ENCODE measurements at regions not wholly inside any gene's neighbourhood (a gene's known extent, or its start where the extent isn't known, plus 50 kb on each side); places are given as distances from the start of the nearest gene placed in this dataset.
A peak's percentile ranks its signal among the peaks of the same experiment; 100 is the strongest.

DNA sequence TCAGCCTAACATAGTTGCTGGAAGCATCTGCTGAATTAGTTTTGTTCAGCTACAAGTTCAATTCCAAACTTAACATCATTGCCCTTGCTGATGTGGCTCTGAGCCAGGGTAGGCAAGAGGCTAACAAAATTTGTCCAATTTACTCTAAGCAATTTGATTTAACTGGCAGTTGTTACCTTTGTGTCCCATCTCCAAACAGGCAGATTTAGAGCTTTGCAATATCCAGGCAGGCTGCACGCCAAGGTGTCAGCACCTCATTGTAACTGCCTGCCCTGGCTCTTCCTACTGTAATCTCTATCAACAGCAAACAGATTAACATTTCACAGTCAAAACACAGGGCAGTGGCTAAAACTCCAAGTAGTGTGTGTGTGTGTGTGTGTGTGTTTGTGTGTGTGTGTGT is 2070.6 kb downstream of the PCDH7 start:
- no peak for DNase-seq

DNA sequence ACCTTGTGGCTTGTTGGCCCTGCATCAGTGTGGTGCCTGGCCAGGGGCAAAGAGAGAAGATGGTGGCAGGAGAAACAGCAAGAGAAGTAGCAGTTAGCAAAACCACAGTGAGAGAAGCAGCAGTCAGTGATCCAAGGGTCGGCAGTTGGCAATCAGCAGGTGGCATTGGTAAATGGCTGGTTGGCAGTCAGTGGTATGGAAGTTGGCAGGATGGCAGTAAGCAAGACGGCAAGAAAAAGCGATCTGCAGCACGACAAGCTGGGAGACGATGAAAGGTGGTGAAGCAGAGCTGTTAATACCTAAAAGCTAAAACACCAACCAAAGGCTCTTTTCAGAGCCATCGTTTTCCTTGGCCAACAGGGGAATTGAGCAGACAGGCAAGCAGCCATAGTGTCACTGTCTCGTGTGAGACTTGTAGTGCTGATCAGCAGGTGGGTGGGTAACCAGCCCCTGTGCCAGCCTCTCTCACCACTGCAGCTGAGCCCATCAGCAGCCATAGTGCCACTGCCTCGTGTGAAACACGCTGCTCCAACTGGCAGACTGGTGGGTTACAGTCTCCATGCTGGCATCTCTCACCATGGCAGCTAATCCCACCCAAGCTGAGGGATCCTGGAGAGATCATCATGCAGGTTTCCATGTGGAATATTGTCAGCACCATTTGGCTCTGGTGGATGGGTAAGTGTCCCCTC is 2078.4 kb downstream of the PCDH7 start:
- no peak for DNase-seq

DNA sequence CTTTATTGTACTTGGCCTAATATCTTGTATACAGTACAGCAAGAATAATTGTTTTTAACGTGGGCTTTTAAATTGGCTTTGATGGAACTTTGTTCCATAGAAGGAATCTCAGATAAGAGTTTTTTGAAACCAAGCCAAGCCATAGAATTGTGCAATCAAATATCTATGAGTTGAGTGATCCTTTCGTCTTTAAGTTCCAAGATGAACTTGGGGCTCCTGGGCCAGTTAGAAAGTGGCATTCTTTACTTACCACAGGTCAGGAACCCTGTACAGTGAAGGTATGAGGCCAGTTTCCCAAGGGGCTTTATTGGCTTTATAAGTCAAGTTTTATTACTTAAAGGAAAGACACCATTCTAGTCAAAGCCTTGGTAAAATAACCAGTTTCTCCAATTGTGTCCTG is 2104.2 kb downstream of the PCDH7 start:
- no peak for DNase-seq

DNA sequence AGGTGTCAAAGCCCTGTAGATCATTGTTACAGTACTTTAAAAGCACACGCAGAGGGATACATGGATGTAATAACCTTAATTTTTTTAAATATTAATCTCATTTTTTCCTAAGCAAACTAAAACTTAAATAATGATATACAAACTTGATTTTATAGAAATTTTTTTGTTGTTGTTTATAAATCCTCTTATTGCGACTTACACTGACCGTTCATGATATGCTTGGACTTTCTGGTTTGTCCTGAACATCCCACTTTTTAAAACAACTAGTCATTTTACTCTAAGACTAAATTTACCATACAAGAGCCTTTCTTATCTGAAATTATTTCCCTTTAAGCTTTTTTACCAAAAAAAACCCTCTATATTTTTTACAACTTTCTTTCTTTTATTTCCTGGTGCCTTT is 2106.0 kb downstream of the PCDH7 start:
- no peak for DNase-seq

DNA sequence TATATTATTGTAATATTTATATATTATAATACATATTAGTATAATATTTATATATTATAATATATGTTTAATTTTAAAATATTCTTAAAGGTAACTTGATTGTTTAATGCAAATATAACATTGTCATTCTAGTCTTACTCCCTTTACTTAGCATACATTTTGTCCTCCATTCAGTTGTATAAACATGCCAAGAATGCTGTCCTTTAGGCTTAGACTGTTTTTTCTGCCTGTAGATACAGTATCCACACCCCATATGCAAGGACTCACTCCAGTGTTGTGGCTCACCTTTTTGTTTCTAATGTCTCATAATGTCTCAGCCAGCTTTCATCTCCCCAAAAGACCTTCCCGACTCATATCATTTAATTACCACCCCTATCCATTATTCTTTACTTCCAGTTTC is 2110.0 kb downstream of the PCDH7 start:
- DNase-seq = no peak

DNA sequence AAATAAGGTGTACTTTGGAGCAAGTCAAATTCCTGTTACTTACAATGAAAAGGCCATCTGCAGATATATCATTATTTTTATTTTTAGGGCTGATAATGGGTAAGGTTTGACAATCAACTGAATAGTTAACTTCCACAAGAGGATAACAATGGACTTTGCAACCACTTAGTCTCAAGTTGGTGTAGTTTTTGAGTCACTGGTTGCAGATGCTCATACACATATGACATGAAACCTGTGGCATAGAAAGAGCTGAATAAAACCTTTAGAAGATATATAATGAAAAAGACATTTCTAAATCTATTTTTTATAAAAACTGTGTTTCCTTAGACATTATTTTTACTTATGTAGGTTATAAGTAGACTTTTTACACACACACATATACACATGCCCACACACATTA is 2110.9 kb downstream of the PCDH7 start:
- DNase-seq = no peak

DNA sequence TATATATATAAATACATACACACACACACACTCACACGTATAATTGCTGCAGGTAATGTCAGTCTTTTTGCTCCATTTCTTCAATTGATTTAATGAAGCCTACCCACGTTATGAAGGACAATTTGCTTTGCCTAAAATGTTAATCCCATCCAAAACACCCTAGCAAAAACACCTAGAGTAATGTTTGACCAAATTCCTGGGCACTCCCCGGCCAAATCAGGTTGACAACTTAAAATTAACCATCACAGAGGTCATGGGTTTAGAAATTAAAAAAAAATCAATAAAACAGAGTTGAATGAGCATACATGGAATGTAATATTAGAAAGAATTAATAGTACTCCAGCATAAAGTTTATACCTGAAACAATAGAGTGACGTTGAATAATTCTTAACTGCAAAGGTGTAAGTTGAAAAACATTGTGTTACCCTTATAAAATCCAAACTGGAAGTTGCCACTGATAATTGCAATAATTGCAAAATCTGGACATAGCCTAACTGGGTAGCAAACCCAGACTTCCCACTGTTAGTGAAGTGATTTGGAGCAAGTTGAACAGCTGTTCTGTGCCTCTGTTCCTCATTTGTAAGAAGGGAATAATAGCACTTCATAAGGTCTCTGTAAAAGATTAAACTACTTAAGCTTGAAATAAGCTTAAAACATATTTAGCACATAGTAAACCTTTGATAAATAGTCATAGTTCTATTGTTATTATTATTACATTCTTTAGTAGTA is 2120.5 kb downstream of the PCDH7 start:
- no peak for DNase-seq

DNA sequence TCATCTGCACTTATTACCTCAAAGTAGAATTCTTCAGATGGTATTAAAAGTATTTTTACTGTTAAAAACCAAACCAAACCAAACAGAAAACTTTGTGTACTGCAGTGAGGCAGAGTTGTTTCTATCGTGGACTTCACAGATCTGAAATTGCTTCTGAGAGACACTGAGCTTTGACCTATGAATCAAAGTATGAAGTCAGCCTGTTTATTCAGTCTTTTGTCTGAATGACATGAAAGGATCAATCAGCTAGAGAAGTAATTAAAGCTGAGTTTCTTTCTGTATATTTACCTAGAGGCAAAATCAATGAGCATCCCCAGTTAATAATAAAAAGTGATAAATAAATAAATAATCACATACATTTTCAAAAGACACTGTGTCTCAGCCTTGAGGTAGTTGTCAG is 2121.0 kb downstream of the PCDH7 start:
- DNase-seq = no peak

DNA sequence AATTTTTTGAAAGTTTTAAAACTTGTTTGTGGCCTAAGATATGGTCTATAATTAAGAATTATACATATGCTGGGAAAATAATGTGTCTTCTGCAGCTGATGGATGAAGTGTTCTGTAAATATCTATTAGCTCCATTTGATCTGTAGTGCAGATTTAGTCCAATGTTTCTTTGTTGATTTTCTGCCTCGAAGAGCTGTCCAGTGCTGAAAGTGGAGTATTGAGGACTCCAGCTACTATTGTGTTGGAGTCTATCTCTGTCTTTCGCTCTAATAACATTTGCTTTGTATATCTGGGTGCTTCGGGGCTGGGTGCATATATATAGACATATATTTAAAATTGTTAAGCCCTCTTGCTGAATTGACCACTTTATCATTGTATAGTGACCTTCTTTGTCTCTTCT is 2127.3 kb downstream of the PCDH7 start:
- DNase-seq = no peak

DNA sequence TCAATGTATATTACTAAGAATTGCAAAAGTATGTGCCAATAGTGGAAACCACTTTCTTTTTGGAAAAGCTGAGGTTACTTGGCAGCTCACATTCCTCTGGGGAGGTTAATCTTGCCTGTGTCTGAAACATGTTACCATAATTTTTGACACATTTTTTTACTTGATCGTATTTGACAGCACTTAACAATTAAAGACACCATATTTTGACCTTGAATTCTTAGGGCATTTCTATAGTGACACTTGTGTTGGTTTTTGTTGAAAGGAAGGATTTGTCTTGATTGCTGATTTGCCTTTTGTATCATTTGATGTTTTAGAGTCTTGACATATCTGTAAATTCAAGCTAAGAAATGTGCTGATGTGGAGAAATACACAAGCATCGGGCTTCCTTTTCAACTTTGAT is 2135.5 kb downstream of the PCDH7 start:
- DNase-seq = no peak

DNA sequence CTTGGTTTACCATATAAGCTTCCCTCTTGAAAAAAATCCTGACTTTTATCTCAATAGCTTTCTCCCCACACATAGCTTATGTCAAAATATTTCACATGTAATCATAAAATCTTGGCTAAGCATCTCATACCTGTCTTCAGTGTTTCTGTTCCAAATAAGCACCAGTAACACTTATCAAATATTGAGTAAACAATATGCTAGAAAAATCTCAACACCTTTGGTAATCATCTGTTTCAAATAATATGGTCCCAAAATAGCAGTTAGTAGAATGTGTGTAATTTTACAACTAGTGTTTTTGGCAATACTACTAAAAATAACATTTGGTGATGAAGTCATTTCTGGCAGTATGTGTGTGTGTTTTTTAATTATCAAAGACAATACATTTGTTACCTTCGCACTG is 2138.2 kb downstream of the PCDH7 start:
- no peak for DNase-seq

DNA sequence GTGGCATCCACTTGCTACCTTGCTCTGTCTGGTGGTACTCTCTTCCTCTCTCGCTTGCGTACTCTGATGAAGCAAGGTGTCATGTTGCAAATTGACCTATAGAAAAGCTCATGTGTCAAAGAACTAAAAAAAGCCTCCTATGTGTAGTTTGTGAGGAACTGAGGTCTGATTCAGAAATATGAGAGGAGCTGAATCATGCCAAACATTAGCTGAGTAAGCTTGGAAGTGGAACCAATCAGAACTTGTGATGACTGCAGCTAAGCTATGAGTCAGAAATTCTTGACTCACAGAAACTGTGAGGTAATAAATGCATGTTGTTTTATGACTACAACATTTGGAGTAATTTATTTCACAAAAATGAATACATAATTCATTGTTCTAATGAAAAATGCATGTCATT is 2138.8 kb downstream of the PCDH7 start:
- peak in 2 of 3 donors; percentile 5 to 29 for DNase-seq

DNA sequence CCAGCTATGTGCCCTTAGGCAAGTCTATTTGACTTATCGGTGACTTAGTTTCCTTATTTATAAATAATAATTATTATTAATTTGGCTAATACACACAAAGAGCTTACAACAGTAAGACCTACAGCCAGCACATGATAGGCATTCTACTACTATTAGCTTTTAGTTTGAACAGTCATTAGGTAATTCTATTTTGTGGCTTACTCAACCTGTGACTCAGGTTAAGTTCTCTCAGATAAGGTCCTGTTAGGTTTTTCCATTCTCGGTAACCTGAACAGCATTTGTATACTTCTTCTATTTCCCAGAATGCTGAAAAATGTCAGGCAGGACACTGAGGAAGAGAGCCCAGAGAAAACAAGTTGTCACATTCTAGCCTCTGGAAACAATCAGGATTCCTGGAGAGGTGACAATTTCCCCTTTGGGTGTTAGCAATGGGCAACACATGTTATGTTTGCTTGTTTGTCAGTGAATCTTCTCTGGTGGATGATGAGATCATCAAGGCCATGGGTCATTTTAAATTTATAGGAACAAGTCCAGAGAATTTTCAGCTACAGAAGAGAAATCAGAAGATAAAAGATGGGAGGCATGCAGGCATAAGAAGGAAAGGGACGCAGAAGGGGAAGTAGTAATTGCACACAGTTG is 2144.7 kb downstream of the PCDH7 start:
- DNase-seq = no peak

DNA sequence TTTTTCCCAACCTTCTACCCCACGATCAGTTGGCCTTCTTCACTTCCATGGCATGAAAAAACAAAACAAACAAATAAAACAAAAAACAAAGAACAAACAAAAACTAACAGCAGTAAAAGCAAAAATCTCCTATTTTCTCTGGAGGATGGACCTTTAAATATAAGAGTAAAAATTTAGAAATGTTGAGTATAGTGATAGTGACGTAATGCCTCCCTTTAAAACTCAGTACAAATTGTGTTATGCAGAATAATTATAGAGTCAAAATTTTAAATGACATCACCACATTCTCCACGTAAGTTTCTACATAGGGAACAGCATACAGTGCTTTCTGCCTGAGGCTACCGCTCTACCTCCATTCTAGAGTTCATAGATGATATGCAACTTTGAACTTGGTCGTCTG is 2156.4 kb downstream of the PCDH7 start:
- no peak for DNase-seq

DNA sequence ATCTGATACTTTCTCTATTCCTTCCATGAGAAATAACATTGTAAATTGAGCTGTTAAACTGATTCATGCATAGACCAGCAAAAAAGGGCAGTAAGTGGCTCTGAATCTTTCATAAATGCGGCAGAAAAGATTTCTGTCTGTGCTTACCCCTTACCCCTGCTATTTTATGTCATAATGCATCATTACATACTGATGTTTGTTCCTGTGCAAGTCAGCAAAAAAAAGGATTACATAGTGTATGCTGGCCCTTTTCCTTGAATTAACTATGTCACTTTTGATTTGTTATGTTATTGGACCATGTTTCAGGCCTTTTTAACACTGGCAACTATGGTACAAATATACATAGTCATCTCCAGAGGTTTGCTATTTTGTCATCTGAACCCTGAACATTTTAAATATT is 2159.7 kb downstream of the PCDH7 start:
- DNase-seq = no peak

DNA sequence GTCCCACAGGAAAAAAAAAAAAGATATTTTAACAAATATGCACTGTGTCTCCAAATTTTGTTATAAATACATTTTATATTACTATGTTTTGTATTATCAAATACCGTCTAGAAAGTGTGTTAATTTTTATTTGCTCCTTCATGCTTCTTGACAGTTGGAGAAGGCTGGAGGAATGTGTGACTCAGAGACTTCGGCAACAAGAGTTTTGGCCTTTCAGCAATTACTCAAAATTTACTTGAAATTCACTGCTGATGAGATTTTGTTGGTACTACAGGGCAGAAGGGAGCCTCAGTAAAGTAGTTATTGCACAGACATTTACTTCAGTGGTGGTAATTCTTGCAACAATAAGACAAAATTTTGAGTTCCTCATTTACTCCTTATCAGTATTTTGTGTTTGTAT is 2164.0 kb downstream of the PCDH7 start:
- DNase-seq = no peak

DNA sequence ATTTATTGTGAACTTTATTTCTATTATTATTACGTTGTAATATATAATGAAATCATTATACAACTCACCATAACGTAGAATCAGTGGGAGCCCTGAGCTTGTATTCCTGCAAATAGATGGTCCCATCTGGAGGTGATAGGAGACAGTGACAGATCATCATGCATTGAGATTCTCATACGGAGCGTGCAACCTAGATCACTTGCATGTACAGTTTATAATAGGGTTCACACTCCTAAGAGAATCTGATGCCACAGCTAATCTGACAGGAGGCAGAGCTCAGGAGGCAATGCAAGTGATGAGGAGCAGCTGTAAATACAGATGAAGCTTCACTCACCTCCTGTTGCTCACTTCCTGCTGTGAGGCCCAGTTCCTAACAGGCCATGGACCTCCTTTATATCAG is 2170.2 kb downstream of the PCDH7 start:
- DNase-seq = no peak

DNA sequence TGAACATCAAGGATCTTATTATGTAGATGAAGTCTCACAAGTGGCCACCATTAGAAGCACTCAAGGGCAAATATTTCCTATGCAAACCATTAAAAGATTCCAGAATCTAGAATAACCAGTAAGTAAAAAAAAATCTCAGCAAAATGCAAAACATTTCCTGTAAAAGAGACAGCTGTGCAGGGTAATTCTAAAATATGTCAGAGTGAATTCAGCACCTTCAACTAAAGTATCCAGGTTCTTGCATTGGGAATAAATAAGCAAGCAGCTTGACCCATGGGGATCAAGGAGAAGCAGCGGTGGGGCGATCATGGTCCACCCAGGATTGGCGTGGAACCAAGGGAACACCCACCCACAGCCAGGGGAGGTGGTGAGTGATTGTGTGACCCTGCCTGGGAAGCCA is 2188.9 kb downstream of the PCDH7 start:
- no peak for DNase-seq

DNA sequence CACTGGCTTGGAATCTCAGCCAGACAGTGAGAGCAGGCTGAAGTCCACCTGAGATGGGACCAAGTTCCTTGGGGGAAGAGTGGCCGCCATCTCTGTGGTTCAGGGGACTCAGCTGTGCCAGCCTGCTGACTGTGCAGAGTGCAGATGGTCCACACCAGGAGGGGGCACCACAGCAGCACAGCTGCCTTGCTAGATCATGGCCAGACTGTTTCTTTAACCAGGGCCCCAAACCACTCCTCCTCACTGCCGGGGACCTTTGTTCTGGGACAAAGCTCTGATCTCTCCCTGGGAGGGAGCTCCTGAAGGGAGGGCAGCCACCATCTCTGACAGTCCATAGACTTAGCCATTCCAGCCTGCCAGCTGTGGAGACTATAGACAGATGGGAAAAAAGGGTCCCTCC is 2189.6 kb downstream of the PCDH7 start:
- DNase-seq = no peak

DNA sequence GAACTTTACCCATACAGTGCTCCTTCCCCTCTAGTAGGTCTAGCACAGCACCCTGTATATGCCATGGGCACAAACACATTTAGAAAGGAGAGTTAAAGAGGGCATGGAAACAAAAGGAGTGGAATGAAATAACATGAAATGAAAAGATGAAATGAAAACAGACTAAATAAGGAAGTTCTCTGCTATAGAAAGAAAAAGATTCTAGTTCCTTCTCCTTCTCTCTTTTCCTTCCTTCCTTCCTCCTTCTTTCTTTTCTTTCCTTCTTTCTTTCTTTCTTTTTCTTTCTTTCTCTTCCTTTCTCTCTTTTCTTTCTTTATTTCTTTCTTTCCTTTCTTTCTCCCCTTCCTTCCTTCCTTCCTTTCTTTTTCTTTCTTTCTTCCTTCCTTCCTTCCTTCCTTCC is 2197.4 kb downstream of the PCDH7 start:
- DNase-seq = no peak

DNA sequence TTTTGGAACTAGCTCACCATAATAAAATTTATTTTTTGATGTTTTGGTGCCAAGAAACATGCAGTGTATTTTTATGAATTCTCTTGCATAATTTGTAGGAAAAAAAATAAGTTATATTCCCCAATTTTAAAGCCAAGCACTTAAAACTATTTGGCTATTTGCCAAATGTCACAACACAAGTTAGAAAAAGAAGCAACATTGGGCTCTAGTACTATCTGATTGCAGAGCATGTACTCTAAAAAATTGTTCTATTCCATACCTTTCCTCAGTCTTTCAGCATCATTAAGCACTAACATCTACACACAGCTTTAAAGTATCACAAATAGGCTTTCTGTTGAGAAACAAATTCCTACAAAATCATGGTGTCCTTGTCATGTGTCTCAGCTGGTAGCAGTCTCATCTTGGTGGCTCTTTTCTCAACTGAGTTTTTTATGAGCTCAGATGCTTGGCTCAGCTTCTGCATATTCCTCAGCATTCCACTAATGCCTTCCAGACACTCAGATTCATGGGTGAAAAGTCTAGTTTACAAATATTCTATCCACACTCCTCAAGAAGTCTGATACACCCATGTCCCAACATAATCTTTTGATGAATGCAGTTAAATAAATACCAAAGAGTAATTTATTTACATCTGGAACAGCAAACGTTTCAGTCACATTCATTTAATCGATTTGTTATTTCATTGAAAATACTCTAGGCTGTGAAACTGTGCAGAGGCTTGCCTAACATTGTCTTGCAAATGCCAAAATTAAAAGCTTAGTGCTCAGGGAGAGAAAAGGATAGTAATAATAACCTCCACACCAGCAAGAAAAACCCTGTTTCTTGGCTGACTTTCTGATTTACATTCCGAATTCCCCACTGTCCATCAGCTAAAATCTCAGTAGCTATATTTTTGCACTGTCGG is 2209.9 kb downstream of the PCDH7 start:
- no peak for DNase-seq

DNA sequence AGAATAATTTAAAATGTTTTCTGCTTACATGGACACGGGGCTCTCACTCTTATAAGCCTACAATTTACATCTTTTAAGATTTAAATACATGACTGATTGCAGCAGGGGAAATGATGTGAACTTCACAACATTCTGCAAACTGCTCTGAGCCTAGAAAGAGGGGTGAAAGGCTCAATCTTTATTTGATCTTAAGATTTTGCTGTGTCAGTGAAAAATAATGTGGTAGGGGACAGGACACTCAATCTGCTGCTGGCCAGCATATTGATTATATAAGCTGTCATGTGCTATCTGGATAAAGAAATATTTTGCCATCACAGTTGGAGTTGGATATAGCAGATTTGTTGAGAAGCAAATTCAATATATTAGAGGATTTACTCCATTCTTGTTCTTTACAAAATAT is 2210.5 kb downstream of the PCDH7 start:
- DNase-seq = no peak

DNA sequence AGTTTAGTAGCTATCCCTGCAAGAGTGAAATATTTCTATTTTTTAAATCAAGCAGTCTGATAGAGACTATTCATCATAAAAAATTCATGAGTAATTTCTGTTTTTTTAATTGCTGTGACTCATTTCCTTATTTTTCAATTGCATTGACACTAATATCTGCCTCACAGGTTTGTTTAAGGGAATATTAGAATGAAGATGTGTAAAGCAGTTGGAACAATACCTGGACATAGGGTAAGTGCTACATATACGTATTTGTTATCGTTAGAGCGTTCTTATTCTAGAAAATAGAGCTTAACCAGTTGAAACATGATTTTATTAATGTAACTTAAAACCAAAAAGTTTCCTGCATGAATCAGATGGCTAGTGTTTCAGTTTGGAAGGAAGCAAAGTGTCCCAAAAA is 2211.3 kb downstream of the PCDH7 start:
- no peak for DNase-seq

All from suppressor macrophage treated with lipopolysaccharide for 1 hour (primary cell).